ENCODE measurements at regions not wholly inside any gene's neighbourhood (a gene's known extent, or its start where the extent isn't known, plus 50 kb on each side); places are given as distances from the start of the nearest gene placed in this dataset.

- no peak for DNase-seq (ENCODE audit: low read depth, low spot score)
Observed at GRCh38 chr15:69735121-69735520, 282.5 kb downstream of the RPLP1 start.

GRCh38 chr15:69736161-69736560 lies 283.5 kb downstream of the RPLP1 start:
- no peak for DNase-seq (ENCODE audit: low read depth, low spot score)

GRCh38 chr15:69737916-69738315 lies 285.3 kb downstream of the RPLP1 start:
- DNase-seq (ENCODE audit: low read depth, low spot score), result no peak

- no peak for DNase-seq (ENCODE audit: low read depth, low spot score)
Observed at GRCh38 chr15:69740684-69741083, 288.1 kb downstream of the RPLP1 start.

DNA sequence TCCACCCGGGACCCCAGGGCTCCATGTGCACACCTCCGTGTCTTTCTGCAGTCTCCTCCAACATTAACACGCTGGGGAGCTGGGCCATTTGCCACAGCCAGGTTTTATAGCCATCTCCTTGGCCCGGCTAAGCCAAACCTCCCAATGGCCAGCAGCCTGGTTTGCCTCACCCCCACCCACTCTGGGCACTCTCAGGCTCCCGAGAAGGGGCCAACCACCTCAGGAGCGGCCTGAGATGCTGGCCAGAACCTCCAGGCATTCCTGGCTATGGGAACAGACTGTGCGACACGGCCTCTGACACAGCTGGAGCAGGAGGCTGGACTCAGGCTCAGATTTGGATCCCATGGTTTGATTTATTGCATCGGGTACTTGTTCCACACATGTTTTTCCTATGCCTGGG lies 289.7 kb downstream of the RPLP1 start:
- no peak for DNase-seq (ENCODE audit: low read depth, low spot score)

GRCh38 chr15:69743091-69743490 lies 290.5 kb downstream of the RPLP1 start:
- no peak for DNase-seq (ENCODE audit: low read depth, low spot score)

GRCh38 chr15:69744391-69745162 lies 292.0 kb downstream of the RPLP1 start:
- no peak for DNase-seq (ENCODE audit: low read depth, low spot score)

DNA sequence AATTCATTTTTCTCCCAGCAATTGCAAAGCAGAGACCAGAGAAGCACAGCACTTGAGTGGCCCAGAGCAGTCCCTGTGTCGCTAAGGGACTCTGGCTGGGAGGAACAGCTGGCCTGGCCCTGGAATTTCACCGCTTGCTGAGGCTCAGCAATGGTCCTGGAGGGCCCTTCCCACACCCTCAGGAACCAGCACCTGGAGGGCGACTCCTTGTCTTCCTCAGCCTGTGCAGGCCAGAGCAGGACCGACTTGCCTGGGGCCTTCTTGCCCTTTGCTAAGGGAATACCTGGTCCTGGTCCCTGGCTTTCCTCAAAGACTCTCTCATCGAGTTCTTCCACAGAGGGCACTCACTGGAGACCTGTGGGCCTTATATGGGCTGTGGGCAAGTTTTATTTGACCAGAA lies 294.6 kb downstream of the RPLP1 start:
- no peak for DNase-seq (ENCODE audit: low read depth, low spot score)

DNA sequence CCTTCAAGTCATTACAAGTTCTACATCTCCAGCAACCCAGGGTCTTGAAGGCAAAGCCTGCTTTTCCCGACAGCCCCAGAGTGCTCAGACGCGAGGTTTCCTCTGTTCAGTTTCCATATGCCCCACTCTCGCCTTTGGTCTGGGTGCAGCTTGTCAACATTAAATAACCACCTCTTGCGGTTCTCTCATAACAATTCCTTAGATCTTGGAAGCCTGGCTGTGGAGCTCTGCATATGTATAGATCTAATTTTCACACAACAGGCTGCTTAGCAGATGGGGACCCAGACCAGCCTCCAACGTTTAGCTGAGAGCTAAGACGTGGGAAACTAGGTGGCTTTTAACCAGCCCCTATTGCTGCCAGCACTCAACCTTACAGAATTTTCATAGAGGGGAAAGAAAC lies 295.5 kb downstream of the RPLP1 start:
- no peak for DNase-seq (ENCODE audit: low read depth, low spot score)

DNA sequence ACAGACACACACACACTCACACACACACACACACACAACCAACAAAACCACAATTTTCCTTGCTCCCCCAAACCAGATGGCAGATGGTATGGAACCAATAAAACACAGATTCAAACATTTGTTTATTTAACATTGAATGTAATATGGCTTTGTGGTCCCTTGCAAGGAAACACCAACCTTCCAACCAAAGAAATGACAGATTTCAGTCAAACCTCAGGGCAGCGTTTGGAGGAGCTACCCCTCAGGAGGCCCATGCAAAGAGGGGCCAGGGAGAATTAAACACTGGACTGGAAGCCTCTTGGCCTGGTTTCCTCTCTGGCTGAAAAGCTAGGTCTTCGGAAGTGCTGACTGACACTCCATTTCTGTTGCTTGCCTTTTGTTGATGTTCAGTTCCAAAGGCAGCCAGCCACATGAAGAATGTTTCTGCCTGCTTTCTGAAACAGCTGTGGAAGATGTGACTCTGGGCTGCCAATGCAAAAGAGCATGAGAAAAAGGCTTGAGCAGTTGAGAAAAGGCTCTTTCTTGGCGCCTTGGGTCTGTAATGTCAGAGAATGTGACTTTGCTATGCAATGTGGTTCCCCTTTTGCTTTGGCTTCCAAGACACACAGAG lies 296.1 kb downstream of the RPLP1 start:
- no peak for DNase-seq (ENCODE audit: low read depth, low spot score)

GRCh38 chr15:69749274-69749673 lies 296.7 kb downstream of the RPLP1 start:
- DNase-seq (ENCODE audit: low read depth, low spot score), result no peak

- DNase-seq (ENCODE audit: low read depth, low spot score), result no peak
Observed at GRCh38 chr15:69749797-69750196, 297.2 kb downstream of the RPLP1 start.

- no peak for DNase-seq (ENCODE audit: low read depth, low spot score)
Observed at GRCh38 chr15:69750253-69750652, 297.6 kb downstream of the RPLP1 start.

DNA sequence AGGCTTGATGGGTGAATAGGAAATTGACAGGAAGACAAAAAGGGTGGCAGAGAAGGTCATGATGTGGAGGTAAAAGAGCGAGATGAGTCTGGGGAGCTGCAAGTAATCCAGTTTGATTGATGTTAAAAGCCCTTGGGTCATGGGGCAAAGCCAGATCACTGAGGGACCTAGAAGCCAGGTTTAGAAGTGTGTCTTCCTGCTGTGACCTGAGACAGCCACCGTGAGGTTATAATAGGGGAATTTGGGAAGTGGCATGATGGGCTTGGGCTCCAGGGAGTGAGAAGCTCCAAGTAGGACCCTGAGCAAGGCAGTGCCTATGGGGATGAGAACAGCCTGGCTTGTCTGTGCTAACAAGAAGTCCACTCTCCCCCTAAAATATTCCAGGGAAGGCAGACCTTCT lies 298.5 kb downstream of the RPLP1 start:
- DNase-seq (ENCODE audit: low read depth, low spot score), result no peak

- DNase-seq (ENCODE audit: low read depth, low spot score), result no peak
Observed at GRCh38 chr15:69751566-69751965, 298.9 kb downstream of the RPLP1 start.

DNA sequence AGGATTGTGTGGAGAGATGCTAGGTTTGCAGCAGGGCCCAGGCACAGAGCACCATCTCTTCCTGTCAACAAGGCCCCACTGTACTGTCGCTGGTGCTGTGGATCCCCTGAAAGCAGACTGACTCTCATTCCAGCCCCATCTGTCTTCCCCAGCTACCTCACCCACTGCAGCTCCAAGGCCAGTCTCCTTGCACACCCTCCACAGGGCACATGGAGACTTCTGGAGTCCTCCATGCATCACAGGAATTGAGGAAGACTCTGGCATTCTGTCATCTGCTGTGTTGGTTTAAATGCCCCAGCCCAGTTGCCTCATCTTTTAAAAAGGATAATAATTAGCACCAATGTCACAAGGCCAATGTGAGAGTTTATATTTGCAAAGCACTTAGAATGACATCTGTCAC lies 301.2 kb downstream of the RPLP1 start:
- DNase-seq (ENCODE audit: low read depth, low spot score), result no peak

DNA sequence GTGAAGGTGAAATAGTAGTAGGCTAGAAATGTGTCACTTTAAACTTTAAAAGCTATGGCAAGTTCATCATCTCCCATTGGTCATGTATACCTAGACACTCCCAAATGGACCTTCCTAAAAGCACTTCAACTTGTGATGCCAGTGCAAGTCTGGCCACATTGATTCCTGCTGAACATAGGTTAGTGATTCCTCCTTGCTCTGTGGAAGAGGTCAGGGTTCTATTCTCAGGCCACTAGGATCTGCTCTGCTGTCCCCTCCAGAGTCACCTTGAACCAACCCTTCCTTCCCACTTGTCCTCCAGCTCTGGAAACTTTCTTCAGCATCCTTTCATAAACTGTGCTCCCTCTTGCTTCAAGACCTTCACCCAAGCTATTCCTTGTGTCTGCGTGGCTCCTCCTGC lies 301.7 kb downstream of the RPLP1 start:
- no peak for DNase-seq (ENCODE audit: low read depth, low spot score)

GRCh38 chr15:69755551-69756310 lies 303.1 kb downstream of the RPLP1 start:
- no peak for DNase-seq (ENCODE audit: low read depth, low spot score)

DNA sequence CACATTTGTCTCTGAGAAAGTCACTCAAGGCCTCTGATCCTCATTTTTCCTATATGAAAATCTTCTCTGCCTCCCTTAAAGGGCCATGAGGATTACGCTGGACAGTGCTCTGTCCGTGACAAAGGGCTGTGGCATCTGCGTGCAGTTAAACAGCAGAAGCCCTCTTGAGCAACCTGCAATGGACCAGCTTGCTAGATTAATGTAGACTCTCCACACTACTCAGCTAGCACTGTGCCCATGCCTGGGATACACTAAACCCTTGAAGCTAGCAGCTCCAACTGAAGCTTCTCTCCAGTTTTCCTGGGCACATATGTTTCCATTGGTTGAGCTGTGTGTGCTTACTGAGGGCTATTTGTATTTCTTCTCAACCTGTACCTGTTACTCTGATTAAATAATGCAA lies 303.8 kb downstream of the RPLP1 start:
- no peak for DNase-seq (ENCODE audit: low read depth, low spot score)

DNA sequence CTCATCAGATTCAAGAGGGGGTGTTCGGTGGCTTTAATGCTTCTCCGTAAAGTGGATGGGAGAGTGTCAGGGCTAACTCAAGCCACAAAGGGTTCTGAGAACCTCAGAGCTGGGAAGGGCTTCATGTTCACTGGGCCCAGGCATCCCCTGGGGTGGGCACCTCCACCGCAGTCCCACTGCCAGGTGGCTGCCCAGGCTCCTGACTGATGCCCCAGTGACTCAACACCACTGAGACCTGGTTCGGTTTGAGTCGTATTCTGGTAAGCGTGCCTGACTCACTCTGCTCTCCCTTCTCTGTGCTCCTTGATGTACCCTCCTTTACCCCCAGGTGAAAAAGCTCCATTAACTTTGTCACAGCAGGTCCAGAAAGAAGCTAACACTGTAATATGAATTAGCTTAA lies 304.6 kb downstream of the RPLP1 start:
- DNase-seq (ENCODE audit: low read depth, low spot score), result no peak

DNA sequence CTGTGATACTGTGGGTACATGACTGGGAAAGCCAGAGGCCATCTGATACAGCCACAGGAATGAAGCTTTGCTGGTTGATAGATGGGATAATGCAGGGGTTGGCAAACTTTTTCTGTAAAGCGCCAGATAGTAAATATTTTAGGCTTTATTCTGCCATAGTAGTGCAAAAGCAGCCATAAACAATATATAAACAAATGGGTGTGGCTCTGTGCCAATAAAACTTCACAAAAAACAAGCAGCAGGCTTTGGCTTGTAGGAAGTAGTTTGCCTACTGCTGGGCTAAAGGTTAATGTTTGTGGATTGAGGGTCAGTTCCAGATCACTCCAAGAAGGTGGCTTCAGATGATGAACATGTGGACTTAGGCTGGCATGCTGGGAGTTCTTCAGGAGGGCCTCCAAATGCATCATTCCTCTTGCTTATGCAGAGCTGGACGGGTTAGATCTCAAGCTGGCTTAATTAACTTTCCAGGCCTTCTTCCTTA lies 305.7 kb downstream of the RPLP1 start:
- no peak for DNase-seq (ENCODE audit: low read depth, low spot score)

All from iPS DF 19.7 (cell line).